NCI-H82 (cell line): ENCODE measurements at regions not wholly inside any gene's neighbourhood (a gene's known extent, or its start where the extent isn't known, plus 50 kb on each side); places are given as distances from the start of the nearest gene placed in this dataset.
"Not testable (repeated sequence)": the region's sequence is repeated elsewhere in the genome, so short reads cannot be mapped to it uniquely, and the experiment has no call there.

ENCODE experiments used
- DNase-seq: peaks from one replicate; lab custom pipeline; 2025; lab: John Stamatoyannopoulos, UW

GRCh38 chrX:44096666-44097065 is 123.5 kb upstream of the NDP start:
- no peak for DNase-seq

GRCh38 chrX:44094821-44095530 is 121.8 kb upstream of the NDP start:
- no peak for DNase-seq

GRCh38 chrX:44093431-44093830 is 120.2 kb upstream of the NDP start:
- DNase-seq, result no peak

GRCh38 chrX:44092778-44093177 is 119.6 kb upstream of the NDP start:
- no peak for DNase-seq

GRCh38 chrX:44088510-44089144 is 115.4 kb upstream of the NDP start:
- DNase-seq, result no peak

GRCh38 chrX:44085209-44085608 is 112.0 kb upstream of the NDP start:
- no peak for DNase-seq

GRCh38 chrX:44082829-44083228 is 109.6 kb upstream of the NDP start:
- no peak for DNase-seq

GRCh38 chrX:44080083-44080482 is 106.9 kb upstream of the NDP start:
- DNase-seq, result peak; percentile 3

GRCh38 chrX:44072631-44073030 is 99.4 kb upstream of the NDP start:
- DNase-seq, result no peak

GRCh38 chrX:44071847-44072551 is 98.8 kb upstream of the NDP start:
- DNase-seq, result no peak

- DNase-seq, result no peak
Measured at GRCh38 chrX:44071070-44071645, 98.0 kb upstream of the NDP start.

- no peak for DNase-seq
Measured at GRCh38 chrX:44068043-44068442, 94.9 kb upstream of the NDP start.

GRCh38 chrX:44063606-44064005 is 90.4 kb upstream of the NDP start:
- DNase-seq, result no peak

- DNase-seq, result no peak
Measured at GRCh38 chrX:44062840-44063239, 89.7 kb upstream of the NDP start.

- DNase-seq, result no peak
Measured at GRCh38 chrX:44061968-44062614, 88.9 kb upstream of the NDP start.

- DNase-seq, result no peak
Measured at GRCh38 chrX:44060221-44060620, 87.0 kb upstream of the NDP start.

- DNase-seq, result no peak
Measured at GRCh38 chrX:44058339-44058738, 85.1 kb upstream of the NDP start.

- no peak for DNase-seq
Measured at GRCh38 chrX:44055638-44056037, 82.4 kb upstream of the NDP start.

- DNase-seq, result no peak
Measured at GRCh38 chrX:44054863-44055601, 81.8 kb upstream of the NDP start.

- DNase-seq, result not testable (repeated sequence)
Measured at GRCh38 chrX:44045106-44045505, 71.9 kb upstream of the NDP start.

- DNase-seq, result no peak
Measured at GRCh38 chrX:44043496-44043895, 70.3 kb upstream of the NDP start.

- DNase-seq, result no peak
Measured at GRCh38 chrX:44042751-44043150, 69.6 kb upstream of the NDP start.
